HL-60 (cell line): ENCODE measurements at regions not wholly inside any gene's neighbourhood (a gene's known extent, or its start where the extent isn't known, plus 50 kb on each side); places are given as distances from the start of the nearest gene placed in this dataset.

Experiments
- DNase-seq, 2 experiments: peaks; one replicate each; pipeline ENCODE4 v3.0.0-alpha.2; 2010 to 2020; ENCODE audit warnings: low read depth in 1 of 2, low spot score in 1 of 2
- H3K27ac ChIP-seq: fragments of 250-450 bp; sonication (Bioruptor Pico); replicated peaks from 2 replicates; pipeline ENCODE4 v1.5.1; 2020; ENCODE audit warnings: mild to moderate bottlenecking, moderate library complexity
- H3K27me3 ChIP-seq: fragments of 250-450 bp; sonication (Bioruptor Pico); 2 replicates; pipeline ENCODE4 v1.5.1; 2021; ENCODE audit warnings: mild to moderate bottlenecking, moderate library complexity; ENCODE audit not compliant: insufficient read depth, poor library complexity, severe bottlenecking
- H3K4me3 ChIP-seq: replicated peaks from 2 replicates; pipeline ENCODE4 v1.5.1; 2011; ENCODE audit warnings: mild to moderate bottlenecking, control low read depth, low read length; ENCODE audit not compliant: insufficient read depth
- CTCF ChIP-seq: IDR thresholded peaks from one replicate; pipeline ENCODE4 v1.5.1; 2011; ENCODE audit warnings: low read length, control low read depth, inconsistent platforms; ENCODE audit not compliant: insufficient read depth
- GABPA ChIP-seq: IDR thresholded peaks from 2 replicates; pipeline ENCODE4 v1.6.1; 2012; ENCODE audit warnings: low read depth
- POLR2AphosphoS5 ChIP-seq: IDR thresholded peaks from 2 replicates; pipeline ENCODE4 v1.6.1; 2012; ENCODE audit warnings: low read depth
- REST ChIP-seq: IDR thresholded peaks from 2 replicates; pipeline ENCODE4 v1.6.1; 2012; ENCODE audit warnings: low read depth; ENCODE audit not compliant: insufficient replicate concordance
- SPI1 ChIP-seq: IDR thresholded peaks from 2 replicates; pipeline ENCODE4 v1.6.1; 2012; ENCODE audit warnings: low read depth, mild to moderate bottlenecking, borderline replicate concordance

- Histone ChIP-seq H3K27ac (no peak overlapping the region), H3K27me3 (peaks cover 11% of the 10 kb centered on the region), H3K4me3 (no peak overlapping the region)
- TF ChIP-seq CTCF (no peak), POLR2AphosphoS5 (no peak)
- no peak for DNase-seq
Observed at GRCh38 chr2:105150231-105150630, 91.3 kb upstream of the GPR45 start.

GRCh38 chr2:105154119-105154818 lies 87.3 kb upstream of the GPR45 start:
- TF ChIP-seq SPI1: no peak
- H3K27me3 ChIP-seq: peaks cover 7% of the 10 kb centered on the region
- no peak overlapping the region for H3K27ac ChIP-seq
- DNase-seq: no peak
- no peak overlapping the region for H3K4me3 ChIP-seq

- H3K27ac ChIP-seq: no peak overlapping the region
- H3K4me3 ChIP-seq: no peak overlapping the region
- peaks cover 7% of the 10 kb centered on the region for H3K27me3 ChIP-seq
- TF ChIP-seq SPI1: no peak
- TF ChIP-seq GABPA: no peak
- no peak for TF ChIP-seq POLR2AphosphoS5
- TF ChIP-seq CTCF: no peak
- TF ChIP-seq REST: no peak
- no peak for DNase-seq
Observed at GRCh38 chr2:105156166-105156565, 85.4 kb upstream of the GPR45 start.

- Histone ChIP-seq H3K27ac (no peak overlapping the region), H3K4me3 (no peak overlapping the region), H3K27me3 (peaks cover 7% of the 10 kb centered on the region)
- TF ChIP-seq POLR2AphosphoS5 (no peak), SPI1 (no peak), REST (no peak), CTCF (no peak), GABPA (no peak)
- no peak for DNase-seq
Observed at GRCh38 chr2:105158002-105158401, 83.5 kb upstream of the GPR45 start.
